HEK293 (cell line): ENCODE measurements at regions not wholly inside any gene's neighbourhood (a gene's known extent, or its start where the extent isn't known, plus 50 kb on each side); places are given as distances from the start of the nearest gene placed in this dataset.
"Not testable (repeated sequence)": the region's sequence is repeated elsewhere in the genome, so short reads cannot be mapped to it uniquely, and the experiment has no call there.

Experiments used
- BCL6B ChIP-seq: fragments of 450-650 bp; formaldehyde crosslinking; IDR thresholded peaks from 2 replicates; pipeline ENCODE4 v1.5.1; 2017; ENCODE audit warnings: missing biosample characterization, missing genetic modification characterization
- CTCF ChIP-seq: fragments of 450-650 bp; formaldehyde crosslinking; IDR thresholded peaks from 2 replicates; pipeline ENCODE4 v1.5.1; 2016; ENCODE audit warnings: missing biosample characterization, missing genetic modification characterization
- PATZ1 ChIP-seq: fragments of 450-650 bp; formaldehyde crosslinking; IDR thresholded peaks from 2 replicates; pipeline ENCODE4 v1.5.1; 2016; ENCODE audit warnings: missing biosample characterization, missing genetic modification characterization
- ZNF529 ChIP-seq: fragments of 450-650 bp; formaldehyde crosslinking; IDR thresholded peaks from 2 replicates; pipeline ENCODE4 v1.5.1; 2017; ENCODE audit warnings: missing genetic modification characterization, missing biosample characterization; ENCODE audit not compliant: insufficient replicate concordance
- ZNF624 ChIP-seq: fragments of 450-650 bp; formaldehyde crosslinking; IDR thresholded peaks from 2 replicates; pipeline ENCODE4 v1.5.1; 2017; ENCODE audit warnings: missing biosample characterization, missing genetic modification characterization

- TF ChIP-seq CTCF (tag by site-specific recombination); PATZ1; BCL6B (tag by site-specific recombination); ZNF529 (tag by site-specific recombination); ZNF624: not testable (repeated sequence)
Observed at GRCh38 chr5:115420812-115421211, 123.8 kb downstream of the FEM1C start.
